HCT116 (cell line): ENCODE measurements at regions not wholly inside any gene's neighbourhood (a gene's known extent, or its start where the extent isn't known, plus 50 kb on each side); places are given as distances from the start of the nearest gene placed in this dataset.

Experiments
- ATAC-seq: fragments of 200-7000 bp; cut with Tn5 transposase; 2 replicates; pipeline ENCODE4 v1.9.1; 2020; ENCODE audit warnings: mild to moderate bottlenecking, moderate library complexity
- BruUV-seq: library from RNA; stranded (reverse); fragments of 400-500 nt; replicated peaks from 2 replicates; lab custom pipeline; 2021; lab: Mats Ljungman, UMichigan
- CTCF ChIA-PET: fragments of 300-600 bp; sonication (Branson Sonifier 250); formaldehyde crosslinking; loops from one replicate; lab custom pipeline; 2021; ENCODE audit warnings: antibody characterized with exemption; lab: Charles Lee
- POLR2A ChIA-PET: fragments of 300-600, 350-600 bp; sonication (Branson Sonifier 250); formaldehyde crosslinking; loops from one replicate; lab custom pipeline; 2021; ENCODE audit warnings: antibody characterized with exemption; lab: Charles Lee
- RAD21 ChIA-PET, 2 experiments: fragments of 300-600 bp; sonication (Branson Sonifier 250); formaldehyde crosslinking; loops; one replicate each; lab custom pipeline; 2023; ENCODE audit warnings: low total read pairs in 2 of 2; ENCODE audit not compliant: uncharacterized antibody in 2 of 2, unreplicated experiment in 2 of 2, low non-redundant PET in 1 of 2; lab: Charles Lee
- DNase-seq: peaks from one replicate; pipeline ENCODE4 v3.0.0-alpha.2; 2010; ENCODE audit warnings: low read depth, low spot score
- H2AFZ ChIP-seq: fragments of 200-600 bp; shearing (Covaris generic), sonication (generic); 2 replicates; pipeline ENCODE4 v1.6.1; 2017; ENCODE audit warnings: low read depth, mixed run types, mixed read lengths, antibody characterized with exemption, low read length; ENCODE audit not compliant: poor library complexity, severe bottlenecking
- H3K27ac ChIP-seq: 2 replicates; pipeline ENCODE4 v1.5.1; 2012; ENCODE audit warnings: low read depth, low read length
- H3K27me3 ChIP-seq: fragments of 200-600 bp; sonication (generic); 2 replicates; pipeline ENCODE4 v1.6.1; 2016; ENCODE audit warnings: mixed run types, low read length, mixed read lengths; ENCODE audit not compliant: insufficient read depth
- H3K36me3 ChIP-seq, 2 experiments: fragments of 200-500 bp in 1 of 2; fragments of 200-600 bp in 1 of 2; sonication (Bioruptor generic) in 1 of 2; sonication (generic) in 1 of 2; 2 replicates each; pipeline versions ENCODE4 v1.5.1 to v1.6.1; 2014 to 2016; ENCODE audit warnings: low read length in 2 of 2, inconsistent platforms in 1 of 2, mixed read lengths in 1 of 2, mixed run types in 1 of 2; ENCODE audit not compliant: insufficient read depth in 2 of 2, control insufficient read depth in 1 of 2
- H3K4me1 ChIP-seq, 2 experiments: fragments of 200-600 bp in 1 of 2; sonication (generic) in 1 of 2; 2 replicates each; pipeline versions ENCODE4 v1.5.1 to v1.6.1; 2012 to 2017; ENCODE audit warnings: low read length in 2 of 2, inconsistent platforms in 1 of 2, mild to moderate bottlenecking in 1 of 2, mixed read lengths in 1 of 2, mixed run types in 1 of 2, moderate library complexity in 1 of 2; ENCODE audit not compliant: insufficient read depth in 2 of 2, control insufficient read depth in 1 of 2
- H3K4me2 ChIP-seq: fragments of 200-600 bp; sonication (generic); 2 replicates; pipeline ENCODE4 v1.6.1; 2017; ENCODE audit warnings: mixed run types, low read length, mixed read lengths
- H3K4me3 ChIP-seq, 2 experiments: fragments of 200-600 bp in 1 of 2; sonication (generic) in 1 of 2; replicated peaks in 1 of 2; 2 replicates each; pipeline ENCODE4 v1.5.1; 2011 to 2016; ENCODE audit warnings: low read length in 2 of 2, control low read depth in 1 of 2, low read depth in 1 of 2, mild to moderate bottlenecking in 1 of 2, mixed read lengths in 1 of 2, mixed run types in 1 of 2
- H3K79me2 ChIP-seq: fragments of 200-600 bp; sonication (generic); 2 replicates; pipeline ENCODE4 v1.6.1; 2017; ENCODE audit warnings: mild to moderate bottlenecking, mixed run types, low read length, moderate library complexity, mixed read lengths; ENCODE audit not compliant: insufficient read depth
- H3K9ac ChIP-seq: fragments of 200-600 bp; sonication (generic); 2 replicates; pipeline ENCODE4 v1.6.1; 2016; ENCODE audit warnings: low read length, mixed read lengths
- H3K9me2 ChIP-seq: fragments of 200-600 bp; sonication (generic), shearing (Covaris generic); 2 replicates; pipeline ENCODE4 v1.6.1; 2017; ENCODE audit warnings: mixed run types, mild to moderate bottlenecking, moderate library complexity; ENCODE audit not compliant: insufficient read depth
- H3K9me3 ChIP-seq, 2 experiments: fragments of 200-500 bp in 1 of 2; fragments of 200-600 bp in 1 of 2; sonication (Bioruptor generic) in 1 of 2; sonication (generic) in 1 of 2; 2 replicates each; pipeline ENCODE4 v1.6.1; 2014 to 2017; ENCODE audit warnings: low read length in 2 of 2, mixed read lengths in 2 of 2, inconsistent platforms in 1 of 2, low read depth in 1 of 2, mild to moderate bottlenecking in 1 of 2, mixed run types in 1 of 2, moderate library complexity in 1 of 2; ENCODE audit not compliant: control insufficient read depth in 1 of 2, insufficient read depth in 1 of 2
- H4K20me1 ChIP-seq: fragments of 200-600 bp; sonication (generic), shearing (Covaris generic); 2 replicates; pipeline ENCODE4 v1.6.1; 2017; ENCODE audit warnings: mixed run types, mild to moderate bottlenecking, moderate library complexity; ENCODE audit not compliant: insufficient read depth
- CEBPB ChIP-seq: IDR thresholded peaks from 2 replicates; pipeline ENCODE4 v1.6.1; 2012; ENCODE audit warnings: low read depth
- EZH2 ChIP-seq: fragments of 200-600 bp; sonication (generic); IDR thresholded peaks from 2 replicates; pipeline ENCODE4 v1.6.1; 2017; ENCODE audit warnings: antibody characterized with exemption, mixed run types
- FOSL1 ChIP-seq: IDR thresholded peaks from 2 replicates; pipeline ENCODE4 v1.6.1; 2012; ENCODE audit warnings: low read depth
- POLR2A ChIP-seq: IDR thresholded peaks from 2 replicates; pipeline ENCODE4 v1.7.0; 2011; ENCODE audit warnings: borderline replicate concordance; ENCODE audit not compliant: insufficient read depth, insufficient read length; ENCODE audit errors: extremely low read depth
- SP1 ChIP-seq: IDR thresholded peaks from 2 replicates; pipeline ENCODE4 v1.6.1; 2012; ENCODE audit warnings: low read depth
- ZNF274 ChIP-seq: fragments of 200-500 bp; sonication (Bioruptor generic); IDR thresholded peaks from 2 replicates; pipeline ENCODE4 v1.6.1; 2014; ENCODE audit warnings: mild to moderate bottlenecking, low read depth, low read length, inconsistent platforms
- intact Hi-C: fragments of 100-400 bp; cut with micrococcal nuclease; formaldehyde crosslinking; loops from 2 replicates; pipeline ENCODE4 v1.10.0; 2022
- TF ChIP-seq, protein P1 (sequence below): IDR thresholded peaks from 2 replicates; pipeline ENCODE4 v1.6.1; 2011; ENCODE audit warnings: mild to moderate bottlenecking, low read length, moderate library complexity; ENCODE audit not compliant: insufficient replicate concordance; ENCODE audit errors: extremely low read depth
- TF ChIP-seq, protein P2 (sequence below), 3 experiments: fragments of 200-600 bp in 1 of 3; sonication (generic) in 1 of 3; IDR thresholded peaks in 2 of 3; conservative IDR thresholded peaks in 1 of 3; 2 replicates each; pipeline ENCODE4 v1.5.1; 2012 to 2017; ENCODE audit warnings: low read depth in 2 of 3, low read length in 2 of 3, antibody characterized with exemption in 1 of 3, borderline replicate concordance in 1 of 3, control low read depth in 1 of 3, mild to moderate bottlenecking in 1 of 3, mixed read lengths in 1 of 3, mixed run types in 1 of 3, moderate library complexity in 1 of 3; ENCODE audit not compliant: insufficient read depth in 1 of 3

- TF ChIP-seq, protein P1, sequence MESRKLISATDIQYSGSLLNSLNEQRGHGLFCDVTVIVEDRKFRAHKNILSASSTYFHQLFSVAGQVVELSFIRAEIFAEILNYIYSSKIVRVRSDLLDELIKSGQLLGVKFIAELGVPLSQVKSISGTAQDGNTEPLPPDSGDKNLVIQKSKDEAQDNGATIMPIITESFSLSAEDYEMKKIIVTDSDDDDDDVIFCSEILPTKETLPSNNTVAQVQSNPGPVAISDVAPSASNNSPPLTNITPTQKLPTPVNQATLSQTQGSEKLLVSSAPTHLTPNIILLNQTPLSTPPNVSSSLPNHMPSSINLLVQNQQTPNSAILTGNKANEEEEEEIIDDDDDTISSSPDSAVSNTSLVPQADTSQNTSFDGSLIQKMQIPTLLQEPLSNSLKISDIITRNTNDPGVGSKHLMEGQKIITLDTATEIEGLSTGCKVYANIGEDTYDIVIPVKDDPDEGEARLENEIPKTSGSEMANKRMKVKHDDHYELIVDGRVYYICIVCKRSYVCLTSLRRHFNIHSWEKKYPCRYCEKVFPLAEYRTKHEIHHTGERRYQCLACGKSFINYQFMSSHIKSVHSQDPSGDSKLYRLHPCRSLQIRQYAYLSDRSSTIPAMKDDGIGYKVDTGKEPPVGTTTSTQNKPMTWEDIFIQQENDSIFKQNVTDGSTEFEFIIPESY = no peak
- TF ChIP-seq, all 23 proteins: peak for 0
Measured at GRCh38 chr6:92507552-92507951, 911.8 kb downstream of the EPHA7 start (continued).

- intact Hi-C loops = no loop called here
- Histone ChIP-seq H3K27ac (no peak overlapping the region), H3K9me2 (no peaks in the 10 kb centered on the region)
- TF ChIP-seq FOSL1 (no peak), SP1 (no peak), EZH2 (no peak), CEBPB (no peak), ZNF274 (no peak), POLR2A (no peak)
- TF ChIP-seq, protein P2, sequence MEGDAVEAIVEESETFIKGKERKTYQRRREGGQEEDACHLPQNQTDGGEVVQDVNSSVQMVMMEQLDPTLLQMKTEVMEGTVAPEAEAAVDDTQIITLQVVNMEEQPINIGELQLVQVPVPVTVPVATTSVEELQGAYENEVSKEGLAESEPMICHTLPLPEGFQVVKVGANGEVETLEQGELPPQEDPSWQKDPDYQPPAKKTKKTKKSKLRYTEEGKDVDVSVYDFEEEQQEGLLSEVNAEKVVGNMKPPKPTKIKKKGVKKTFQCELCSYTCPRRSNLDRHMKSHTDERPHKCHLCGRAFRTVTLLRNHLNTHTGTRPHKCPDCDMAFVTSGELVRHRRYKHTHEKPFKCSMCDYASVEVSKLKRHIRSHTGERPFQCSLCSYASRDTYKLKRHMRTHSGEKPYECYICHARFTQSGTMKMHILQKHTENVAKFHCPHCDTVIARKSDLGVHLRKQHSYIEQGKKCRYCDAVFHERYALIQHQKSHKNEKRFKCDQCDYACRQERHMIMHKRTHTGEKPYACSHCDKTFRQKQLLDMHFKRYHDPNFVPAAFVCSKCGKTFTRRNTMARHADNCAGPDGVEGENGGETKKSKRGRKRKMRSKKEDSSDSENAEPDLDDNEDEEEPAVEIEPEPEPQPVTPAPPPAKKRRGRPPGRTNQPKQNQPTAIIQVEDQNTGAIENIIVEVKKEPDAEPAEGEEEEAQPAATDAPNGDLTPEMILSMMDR (IDR thresholded peaks at IDR 0.05 in 2 of 3, conservative IDR thresholded peaks at IDR 0.05 in 1 of 3; ENCODE audit: borderline replicate concordance in 1 of 3, insufficient read depth in 1 of 3, low read depth in 2 of 3, low read length in 2 of 3) = no peak
- TF ChIP-seq, all 23 proteins: peak for 0
- H3K36me3 ChIP-seq = no peaks in the 10 kb centered on the region
- H2AFZ ChIP-seq = no peak overlapping the region
- ChIA-PET POLR2A (no interaction called here), CTCF (no interaction called here), RAD21 (no interaction called here)
- DNase-seq = no peak
- no peaks in the 10 kb centered on the region for H4K20me1 ChIP-seq
- H3K4me3 ChIP-seq = no peak overlapping the region
- no peaks in the 10 kb centered on the region for H3K4me1 ChIP-seq
- BruUV-seq = no TSS peak
- no peak overlapping the region for H3K9ac ChIP-seq
- H3K4me2 ChIP-seq = no peak overlapping the region
- peaks cover 6 to 29% of the 10 kb centered on the region in 2 experiments; a peak in 2 of 4 replicates for H3K9me3 ChIP-seq
- no peaks in the 10 kb centered on the region for H3K79me2 ChIP-seq
- no peak for ATAC-seq
- H3K27me3 ChIP-seq = no peaks in the 10 kb centered on the region
Measured at GRCh38 chr6:92504509-92504908, 914.9 kb downstream of the EPHA7 start.
